ENCODE measurements at regions not wholly inside any gene's neighbourhood (a gene's known extent, or its start where the extent isn't known, plus 50 kb on each side); places are given as distances from the start of the nearest gene placed in this dataset.

DNA sequence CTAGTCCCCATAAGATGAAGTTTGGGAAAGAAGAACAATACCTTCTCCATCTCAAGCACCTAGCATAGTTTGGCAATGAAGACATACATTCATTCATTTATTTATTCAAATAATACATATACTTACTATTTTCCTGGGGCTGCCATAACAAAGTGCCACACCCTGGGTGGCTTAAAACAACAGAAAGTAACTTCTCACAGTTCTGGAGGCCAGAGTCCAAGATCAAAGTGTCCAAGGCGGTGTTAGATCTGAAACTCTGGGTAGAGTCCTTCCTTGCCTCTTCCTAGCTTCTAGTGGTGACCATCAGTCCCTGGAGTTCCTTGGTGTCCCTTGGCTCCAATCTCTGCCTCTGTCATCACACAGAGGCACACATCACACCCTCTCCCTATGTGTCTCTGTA, 112.1 kb upstream of the IGSF21 start:
- DNase-seq (ENCODE audit: low spot score): no peak
- TF ChIP-seq, protein P1, sequence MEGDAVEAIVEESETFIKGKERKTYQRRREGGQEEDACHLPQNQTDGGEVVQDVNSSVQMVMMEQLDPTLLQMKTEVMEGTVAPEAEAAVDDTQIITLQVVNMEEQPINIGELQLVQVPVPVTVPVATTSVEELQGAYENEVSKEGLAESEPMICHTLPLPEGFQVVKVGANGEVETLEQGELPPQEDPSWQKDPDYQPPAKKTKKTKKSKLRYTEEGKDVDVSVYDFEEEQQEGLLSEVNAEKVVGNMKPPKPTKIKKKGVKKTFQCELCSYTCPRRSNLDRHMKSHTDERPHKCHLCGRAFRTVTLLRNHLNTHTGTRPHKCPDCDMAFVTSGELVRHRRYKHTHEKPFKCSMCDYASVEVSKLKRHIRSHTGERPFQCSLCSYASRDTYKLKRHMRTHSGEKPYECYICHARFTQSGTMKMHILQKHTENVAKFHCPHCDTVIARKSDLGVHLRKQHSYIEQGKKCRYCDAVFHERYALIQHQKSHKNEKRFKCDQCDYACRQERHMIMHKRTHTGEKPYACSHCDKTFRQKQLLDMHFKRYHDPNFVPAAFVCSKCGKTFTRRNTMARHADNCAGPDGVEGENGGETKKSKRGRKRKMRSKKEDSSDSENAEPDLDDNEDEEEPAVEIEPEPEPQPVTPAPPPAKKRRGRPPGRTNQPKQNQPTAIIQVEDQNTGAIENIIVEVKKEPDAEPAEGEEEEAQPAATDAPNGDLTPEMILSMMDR (IDR thresholded peaks at IDR 0.05; ENCODE audit: extremely low read depth, insufficient read depth, missing control alignments): no peak
- in situ Hi-C loops (cut with MboI; ENCODE audit: low pct_unique_long_range_greater_than_20kb, low sequenced_read_pairs, unreplicated experiment): no loop called here

DNA sequence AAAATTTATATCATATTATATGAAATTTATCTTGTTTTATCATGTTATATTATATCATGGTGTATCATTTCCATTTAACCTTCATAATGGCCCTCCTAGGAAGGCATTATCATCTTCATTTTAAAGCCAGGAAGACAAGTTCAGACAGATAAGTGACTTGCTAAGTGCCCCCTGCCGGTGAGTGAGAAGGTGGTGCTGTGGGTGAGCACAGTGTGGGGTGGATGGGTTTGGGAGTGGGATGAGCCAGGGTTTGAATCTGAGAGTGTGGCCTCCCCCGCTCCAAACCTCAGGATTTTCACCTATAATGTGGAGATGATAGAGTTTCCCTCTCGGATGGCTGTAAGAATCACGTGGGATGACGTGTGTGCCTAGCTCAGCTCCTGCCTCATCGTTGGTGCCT, 108.7 kb upstream of the IGSF21 start:
- TF ChIP-seq, protein P1 (IDR thresholded peaks at IDR 0.05; ENCODE audit: extremely low read depth, insufficient read depth, missing control alignments): peak; percentile 38
- in situ Hi-C loops (cut with MboI; ENCODE audit: low pct_unique_long_range_greater_than_20kb, low sequenced_read_pairs, unreplicated experiment): no loop called here
- DNase-seq (ENCODE audit: low spot score): no peak

DNA sequence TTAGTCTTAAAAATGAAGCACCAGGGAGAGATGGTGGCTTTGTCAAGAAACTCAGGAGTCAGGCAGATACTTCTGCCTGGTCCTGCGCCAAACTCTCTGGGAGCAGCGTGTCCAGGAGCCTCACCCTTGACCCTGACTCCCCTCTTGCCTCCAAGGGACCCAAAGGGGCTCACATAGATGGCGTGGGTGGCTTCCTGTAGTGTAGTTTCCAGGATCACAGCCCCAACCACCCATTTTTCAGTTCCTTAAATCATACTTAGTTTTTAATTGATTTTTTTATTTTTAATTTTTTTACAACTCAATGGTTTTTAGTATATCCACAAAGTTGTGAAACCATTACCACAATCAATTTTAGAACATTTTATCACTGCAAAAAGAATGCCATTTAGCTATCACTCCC, 107.7 kb upstream of the IGSF21 start:
- in situ Hi-C loops (cut with MboI; ENCODE audit: low pct_unique_long_range_greater_than_20kb, low sequenced_read_pairs, unreplicated experiment): no loop called here
- TF ChIP-seq, protein P1 (IDR thresholded peaks at IDR 0.05; ENCODE audit: extremely low read depth, insufficient read depth, missing control alignments): no peak
- DNase-seq (ENCODE audit: low spot score): no peak

DNA sequence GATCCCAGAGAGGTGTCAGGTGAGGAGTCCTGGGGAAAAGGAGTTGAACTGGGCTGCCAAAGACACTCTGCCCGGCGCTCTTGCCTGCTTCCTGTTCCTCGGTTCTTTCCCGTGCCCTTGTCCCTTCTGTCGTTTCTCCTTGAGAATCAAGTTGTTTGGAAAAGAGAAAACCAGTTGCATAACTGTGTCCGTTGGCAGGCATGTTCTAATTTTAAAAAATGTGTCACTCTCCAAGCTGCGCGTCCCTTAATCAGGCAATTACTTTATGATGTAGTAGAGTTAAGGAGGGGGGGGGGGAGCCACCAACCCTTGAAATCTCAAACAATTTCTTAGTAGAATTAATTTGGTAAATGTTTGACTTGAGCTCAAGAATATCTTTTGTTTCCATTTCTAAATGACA, 105.9 kb upstream of the IGSF21 start:
- DNase-seq (ENCODE audit: low spot score): no peak
- TF ChIP-seq, protein P1 (IDR thresholded peaks at IDR 0.05; ENCODE audit: extremely low read depth, insufficient read depth, missing control alignments): no peak
- in situ Hi-C loops (cut with MboI; ENCODE audit: low pct_unique_long_range_greater_than_20kb, low sequenced_read_pairs, unreplicated experiment): no loop called here

DNA sequence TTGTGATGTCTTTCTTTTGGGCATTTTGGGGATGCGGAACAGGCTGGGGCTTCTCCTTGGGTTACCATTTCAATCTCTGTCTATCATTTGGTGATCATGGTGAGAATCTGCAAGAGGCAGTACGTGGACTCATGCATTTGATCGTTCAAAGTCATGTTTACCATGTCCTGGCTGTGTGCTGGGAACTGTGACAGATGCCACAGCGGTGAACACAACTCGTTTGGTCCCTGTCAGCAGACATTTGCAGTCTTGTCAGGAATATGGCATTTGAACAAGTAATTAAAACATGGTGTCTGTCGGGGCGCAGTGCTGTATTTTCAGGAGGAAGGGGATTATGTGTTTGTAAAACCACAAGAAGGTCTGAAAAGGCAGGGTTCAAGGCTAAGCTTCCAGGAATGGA, 103.3 kb upstream of the IGSF21 start:
- in situ Hi-C loops (cut with MboI; ENCODE audit: low pct_unique_long_range_greater_than_20kb, low sequenced_read_pairs, unreplicated experiment): no loop called here
- TF ChIP-seq, protein P1 (IDR thresholded peaks at IDR 0.05; ENCODE audit: extremely low read depth, insufficient read depth, missing control alignments): no peak
- no peak for DNase-seq (ENCODE audit: low spot score)

DNA sequence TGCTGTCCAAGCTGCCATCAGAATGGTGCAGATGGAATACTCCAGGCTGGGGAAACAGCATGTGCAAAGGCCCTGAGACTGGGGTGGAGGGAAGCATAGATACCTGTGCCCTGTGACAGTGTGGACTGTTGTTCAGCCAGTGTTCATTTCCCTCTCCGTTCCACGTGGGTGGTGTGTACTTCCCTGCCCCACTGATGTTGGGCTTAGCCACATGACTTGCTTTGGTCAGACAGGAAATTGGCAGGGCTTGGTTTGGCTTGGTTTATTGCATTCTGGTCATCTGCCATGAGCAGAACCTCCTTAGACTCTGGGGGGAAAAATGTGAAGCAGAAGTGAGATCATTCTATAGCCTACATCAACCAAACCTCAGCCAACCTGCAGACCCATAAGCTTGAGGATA, 102.4 kb upstream of the IGSF21 start:
- DNase-seq (ENCODE audit: low spot score): no peak
- in situ Hi-C loops (cut with MboI; ENCODE audit: low pct_unique_long_range_greater_than_20kb, low sequenced_read_pairs, unreplicated experiment): no loop called here
- TF ChIP-seq, protein P1 (IDR thresholded peaks at IDR 0.05; ENCODE audit: extremely low read depth, insufficient read depth, missing control alignments): no peak

Measured in GM13977 (cell line).